ENCODE measurements at regions not wholly inside any gene's neighbourhood (a gene's known extent, or its start where the extent isn't known, plus 50 kb on each side); places are given as distances from the start of the nearest gene placed in this dataset.
"Not testable (repeated sequence)": the region's sequence is repeated elsewhere in the genome, so short reads cannot be mapped to it uniquely, and the experiment has no call there.

GRCh38 chr10:101280511-101280910 is 51.2 kb upstream of the LBX1 start:
- no peak for DNase-seq

GRCh38 chr10:101280921-101281320 is 51.7 kb upstream of the LBX1 start:
- not testable (repeated sequence) for DNase-seq

DNA sequence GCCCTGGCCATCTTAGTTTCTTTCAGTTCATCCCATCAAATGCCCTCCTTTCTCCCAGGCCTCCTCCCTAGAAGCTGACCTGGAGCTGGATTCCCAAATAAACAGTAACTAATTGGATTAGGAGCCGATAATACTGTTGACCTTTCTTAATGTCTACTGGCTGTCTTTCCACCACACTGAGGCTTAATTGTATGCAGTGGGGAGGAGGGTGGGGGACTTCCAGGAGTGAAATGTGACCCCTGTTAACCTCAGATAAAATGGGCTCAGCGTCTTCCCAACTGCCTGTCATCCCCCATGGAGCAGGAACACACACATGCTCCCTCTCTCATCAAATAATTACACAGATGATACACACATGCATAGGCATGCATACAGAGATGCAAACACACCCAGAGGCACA is 53.7 kb upstream of the LBX1 start:
- DNase-seq: no peak

- DNase-seq: no peak
These were observed 54.5 kb upstream of the LBX1 start for GRCh38 chr10:101283762-101284100.

DNA sequence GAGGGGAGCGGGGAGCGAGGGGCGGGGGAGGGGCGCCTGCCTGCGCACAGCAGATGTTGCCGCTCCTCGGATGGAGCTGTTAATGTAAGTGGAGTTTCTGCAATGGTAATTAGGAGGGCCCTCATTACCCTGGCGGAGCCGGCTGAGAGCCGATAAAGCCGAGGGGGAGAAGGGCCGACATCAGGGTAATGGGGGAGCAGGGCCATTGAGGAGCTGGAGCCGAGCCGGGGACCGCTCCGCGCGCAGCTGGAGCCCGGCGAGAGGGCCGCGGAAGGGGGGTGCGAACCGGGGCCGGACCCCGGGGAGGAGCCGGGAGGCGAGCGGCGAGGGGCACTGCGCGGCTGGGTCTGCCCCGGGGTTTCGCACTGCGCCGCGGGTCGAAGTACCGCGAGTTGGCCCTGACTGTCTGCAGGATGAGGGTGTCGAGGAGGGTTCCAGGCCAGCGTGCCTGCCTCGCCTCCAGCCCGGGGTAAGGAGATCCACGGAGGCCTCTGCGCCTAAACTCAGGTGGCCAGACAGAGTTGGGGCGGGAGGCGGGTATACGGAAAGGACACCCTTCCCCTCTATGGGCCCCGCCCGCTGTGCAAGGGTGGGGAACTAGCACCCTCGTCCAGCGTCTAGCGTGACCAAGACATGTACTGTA is 55.0 kb upstream of the LBX1 start:
- no peak for DNase-seq

- DNase-seq: no peak
These were observed 55.6 kb upstream of the LBX1 start for GRCh38 chr10:101284744-101285463.

DNA sequence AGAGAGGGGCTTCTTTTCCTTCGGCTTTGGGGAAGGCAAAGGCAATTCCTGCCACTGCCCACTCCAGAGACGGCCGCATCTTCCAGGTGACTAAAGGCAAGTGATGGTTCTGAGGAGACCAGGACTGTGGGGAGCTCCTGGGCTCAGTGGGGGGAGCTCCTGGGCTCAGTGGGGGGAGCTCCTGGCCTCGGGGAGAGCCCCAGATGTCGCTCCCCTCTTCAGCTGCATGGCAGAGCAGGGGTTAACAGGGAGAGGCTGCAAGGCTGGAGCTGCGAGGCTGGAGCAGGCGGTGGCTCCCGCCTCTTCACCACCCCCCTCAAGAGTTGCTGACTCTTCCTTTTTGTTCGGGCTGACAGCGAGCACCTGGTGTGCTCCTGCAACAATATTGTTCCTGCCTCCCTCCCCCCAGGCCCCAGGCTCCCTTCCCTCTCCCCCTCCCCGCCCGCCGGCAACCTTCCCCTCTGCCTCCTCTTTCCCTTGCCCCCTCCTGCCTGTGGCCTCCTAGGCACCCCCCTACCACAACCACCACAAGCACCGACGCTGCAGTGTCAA is 56.3 kb upstream of the LBX1 start:
- DNase-seq: no peak

- DNase-seq: no peak
These were observed 57.2 kb upstream of the LBX1 start for GRCh38 chr10:101286248-101287046.

DNA sequence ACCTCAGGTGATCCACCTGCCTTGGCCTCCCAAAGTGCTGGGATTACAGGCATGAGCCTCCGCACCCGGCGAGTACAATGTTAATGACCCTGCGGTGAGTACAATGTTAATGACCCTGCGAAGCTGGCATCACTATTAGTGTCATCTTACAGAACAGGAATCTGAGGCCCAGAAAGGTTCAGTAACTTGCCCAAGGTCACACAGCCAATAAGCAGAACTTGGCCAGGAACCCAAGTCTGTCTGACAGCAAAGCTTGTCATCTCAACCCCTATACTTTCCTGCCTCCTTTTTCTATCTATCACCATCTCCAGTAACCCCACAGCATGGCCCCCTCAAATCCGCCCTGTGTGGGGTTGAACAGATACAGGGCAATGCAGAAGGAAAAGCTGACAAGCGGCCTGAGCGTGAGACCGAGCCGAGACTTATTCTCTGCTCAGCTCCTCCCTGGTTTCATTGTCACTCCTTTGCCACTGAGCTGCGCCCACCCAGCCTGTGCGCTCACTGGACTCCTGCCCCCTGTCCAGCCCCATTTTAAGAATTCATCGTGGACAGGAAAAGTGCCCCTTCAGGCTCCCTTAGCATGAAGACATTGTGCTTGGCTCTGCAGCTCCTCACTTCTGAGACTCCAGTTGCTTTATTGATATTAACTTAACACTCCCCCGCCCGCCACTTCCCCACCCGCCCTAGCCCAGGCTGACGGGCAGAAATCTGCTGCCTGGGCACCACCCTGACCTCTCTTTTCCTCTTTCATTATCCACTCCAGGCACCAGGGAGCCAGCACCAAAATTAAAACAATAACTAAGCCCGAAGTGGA is 58.1 kb upstream of the LBX1 start:
- DNase-seq: no peak

DNA sequence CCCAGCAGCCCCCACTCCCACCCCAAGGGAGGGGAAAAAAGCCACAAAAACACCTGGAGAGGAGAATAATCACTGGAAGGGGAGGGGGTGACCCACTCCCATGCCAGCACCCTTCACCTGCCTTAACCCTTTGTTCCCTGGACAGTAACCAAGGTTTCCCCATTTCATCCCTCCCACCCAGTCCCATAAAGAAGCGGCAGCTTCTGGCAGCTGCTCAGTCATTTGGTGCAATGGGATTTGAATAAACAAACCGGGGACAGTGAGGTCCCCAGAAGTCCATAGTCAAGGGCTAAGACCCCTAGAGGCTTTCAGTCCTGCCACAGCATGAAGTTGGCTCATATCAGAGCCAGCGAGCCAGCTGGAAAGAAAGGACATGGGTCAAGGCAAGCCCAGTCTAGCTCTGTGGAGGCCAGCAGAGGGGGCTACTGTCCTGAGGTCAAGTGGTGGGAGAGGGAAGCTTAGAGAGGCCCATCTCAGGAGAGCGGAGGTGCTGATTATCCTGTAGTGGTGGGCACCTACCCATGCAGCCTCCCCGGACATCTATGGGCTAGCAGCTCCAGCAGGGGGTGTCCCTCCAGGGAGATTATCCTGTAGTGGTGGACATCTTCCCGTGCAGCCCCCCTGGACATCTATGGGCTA is 58.9 kb upstream of the LBX1 start:
- no peak for DNase-seq

DNA sequence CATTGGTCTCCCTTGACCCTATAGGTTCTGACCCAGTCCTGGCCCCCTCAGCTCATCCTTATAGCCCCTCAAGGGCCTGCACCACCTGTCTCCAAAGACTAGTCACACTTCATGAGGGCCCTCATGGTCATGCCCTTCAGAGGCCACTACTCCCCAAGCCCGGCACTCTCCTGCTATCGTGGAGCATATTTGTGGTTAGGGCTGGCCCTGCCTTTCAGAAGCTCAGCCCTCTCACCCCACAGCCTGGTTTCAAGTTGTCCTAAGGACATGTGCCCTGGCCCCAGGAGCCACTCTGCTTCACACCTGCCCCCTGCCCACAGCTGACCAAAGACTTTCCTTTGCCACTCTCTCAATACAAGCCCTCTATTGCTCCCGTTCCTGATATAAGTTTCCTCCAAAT is 60.3 kb upstream of the LBX1 start:
- DNase-seq: no peak

DNA sequence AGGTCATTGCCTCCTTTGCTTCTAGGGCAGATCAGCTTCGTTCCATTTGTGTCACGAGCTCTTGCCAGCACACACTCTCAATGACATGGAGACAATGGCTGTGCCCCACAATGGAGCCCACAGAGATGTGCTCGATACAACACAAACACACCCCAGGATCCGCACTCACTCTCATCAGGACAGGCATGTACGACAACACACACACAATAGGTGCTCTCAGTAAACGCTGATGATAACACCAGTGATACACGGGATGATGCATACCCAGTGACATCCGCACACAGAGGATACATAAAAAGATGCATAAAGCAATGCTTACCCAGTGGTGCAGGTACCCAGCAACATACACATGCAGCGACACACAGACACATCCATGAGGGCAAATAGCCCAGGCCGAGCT is 61.2 kb upstream of the LBX1 start:
- no peak for DNase-seq

GRCh38 chr10:101290881-101291280 is 61.6 kb upstream of the LBX1 start:
- DNase-seq: no peak

DNA sequence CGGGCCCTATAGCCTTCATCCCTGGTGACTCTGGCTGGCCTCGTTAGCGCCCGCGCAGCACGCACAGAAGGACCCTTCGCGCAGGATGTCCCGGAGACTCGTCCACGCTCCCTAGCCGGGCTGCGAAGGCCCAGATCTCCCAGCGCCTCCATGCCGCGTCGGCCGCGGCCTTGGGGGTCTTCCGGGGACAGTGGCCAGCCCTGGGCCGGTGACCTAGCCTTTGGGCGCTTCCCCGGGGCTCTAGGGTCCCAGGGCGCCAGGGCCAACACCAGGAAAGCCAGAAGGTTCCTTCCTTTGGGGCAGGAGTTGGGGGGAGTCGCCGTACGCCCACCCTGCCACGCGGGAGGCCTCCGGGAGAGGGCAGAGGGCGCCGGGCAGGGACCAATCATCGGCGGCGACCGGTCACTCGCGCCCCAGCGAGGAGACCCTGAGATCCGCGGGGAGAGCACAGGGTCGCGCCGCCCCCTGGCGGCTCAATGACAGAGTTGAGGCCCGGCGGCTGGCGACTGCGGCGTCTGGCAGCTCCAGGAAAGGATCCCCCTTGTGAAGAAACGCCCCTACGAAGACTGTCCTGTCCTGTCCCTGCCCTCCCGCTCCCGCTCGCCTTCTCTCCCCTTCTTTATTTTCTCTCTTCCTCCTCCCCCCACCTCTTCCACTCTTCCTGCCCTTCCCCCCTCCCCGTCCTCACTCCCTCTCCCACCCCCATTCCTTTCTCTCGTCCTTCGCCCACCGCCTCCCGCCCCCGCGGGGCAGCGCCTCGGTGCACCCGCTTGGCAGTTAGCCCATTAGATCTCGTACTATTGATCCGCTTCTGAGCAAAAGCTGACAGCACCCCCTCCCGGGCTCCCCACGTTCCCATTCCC is 62.3 kb upstream of the LBX1 start:
- peak; percentile 39 for DNase-seq

- DNase-seq: no peak
These were observed 61.6 kb upstream of the BTRC start for GRCh38 chr10:101292194-101293006.

DNA sequence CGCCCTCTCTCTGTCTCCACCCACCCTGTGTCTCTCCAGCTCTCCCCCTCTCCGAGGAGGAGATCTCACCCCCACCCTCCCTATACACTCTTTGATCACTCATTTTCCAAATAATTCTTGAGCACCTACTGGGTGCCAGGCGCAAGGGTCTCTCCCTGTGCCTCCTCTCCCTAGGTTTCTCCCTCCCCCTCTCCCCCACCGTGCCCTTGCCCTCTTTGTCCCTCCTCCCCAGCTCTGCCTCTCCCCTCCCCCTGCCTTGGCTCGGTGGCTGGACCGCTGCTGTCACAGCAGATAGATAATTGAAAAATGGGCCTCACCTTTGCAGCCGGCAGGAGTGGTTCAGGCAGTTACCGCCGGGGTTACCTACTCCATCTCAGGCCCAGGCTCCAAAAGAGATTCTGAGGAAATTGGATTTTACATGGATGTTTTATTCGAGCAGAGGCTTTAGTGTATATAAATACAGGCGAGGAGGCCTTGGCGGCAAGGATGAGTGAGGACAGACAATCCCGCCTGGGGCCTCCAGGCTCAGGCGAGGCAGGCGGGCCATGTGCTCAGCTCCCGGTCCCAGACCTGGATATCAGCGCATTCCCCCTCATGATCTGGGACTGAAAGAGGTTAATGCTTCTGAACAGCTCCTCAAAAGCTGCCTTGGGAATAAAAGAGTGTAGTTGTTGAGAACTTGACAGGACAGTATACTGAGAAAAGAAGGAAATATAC is 60.8 kb upstream of the BTRC start:
- DNase-seq: no peak

DNA sequence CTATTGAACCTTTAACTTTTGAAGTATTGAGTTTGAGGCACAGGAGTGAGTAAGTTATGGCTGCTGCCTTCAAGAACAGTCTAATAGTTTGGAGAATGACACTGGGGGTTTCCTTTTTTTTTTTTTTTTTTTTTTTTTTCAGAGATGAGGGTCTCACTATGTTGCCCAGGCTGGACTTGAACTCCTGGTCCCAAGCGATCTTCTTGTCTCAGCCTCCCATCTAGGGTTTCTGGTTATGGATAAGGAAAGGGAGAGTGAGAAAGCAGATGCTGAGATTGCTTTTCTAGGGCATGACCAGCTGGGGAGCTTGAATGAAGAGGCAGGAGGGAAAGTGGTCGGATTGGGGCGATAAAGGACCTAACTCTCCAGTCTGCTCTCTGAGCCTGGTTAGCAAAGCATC is 59.9 kb upstream of the BTRC start:
- no peak for DNase-seq

DNA sequence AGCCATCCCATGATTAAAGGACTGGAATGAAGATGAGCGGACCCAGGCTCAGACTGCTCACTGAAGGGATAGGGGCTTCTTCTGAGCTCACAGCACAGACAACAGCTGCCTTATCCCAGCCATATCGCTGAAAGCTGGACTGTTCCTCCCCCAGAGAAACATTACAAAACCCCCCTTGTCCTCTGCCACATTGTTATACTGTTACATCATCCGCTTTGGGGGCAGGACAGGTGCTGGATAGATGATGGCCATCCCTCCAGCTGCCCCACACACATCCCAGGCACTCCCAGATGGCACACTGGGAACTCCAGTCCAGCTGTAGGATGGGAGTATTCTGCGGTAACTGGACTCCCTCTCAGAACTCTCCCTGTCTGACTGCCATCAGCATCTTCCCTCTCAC is 58.7 kb upstream of the BTRC start:
- no peak for DNase-seq

- DNase-seq: peak; percentile 61 to 63
These were observed 56.0 kb upstream of the BTRC start for GRCh38 chr10:101297901-101298486.
